ENCODE measurements at regions not wholly inside any gene's neighbourhood (a gene's known extent, or its start where the extent isn't known, plus 50 kb on each side); places are given as distances from the start of the nearest gene placed in this dataset.

GRCh38 chr2:188119112-188119838 is 172.4 kb upstream of the GULP1 start:
- H3K4me3 Mint-ChIP-seq = no peak overlapping the region

GRCh38 chr2:188122985-188123384 is 168.7 kb upstream of the GULP1 start:
- H3K27ac ChIP-seq (ENCODE audit: low read depth in 1 of 2, low read length in 2 of 2) = no peak overlapping the region
- intact Hi-C loops (cut with micrococcal nuclease) = no loop called here
- TF ChIP-seq, protein P1, sequence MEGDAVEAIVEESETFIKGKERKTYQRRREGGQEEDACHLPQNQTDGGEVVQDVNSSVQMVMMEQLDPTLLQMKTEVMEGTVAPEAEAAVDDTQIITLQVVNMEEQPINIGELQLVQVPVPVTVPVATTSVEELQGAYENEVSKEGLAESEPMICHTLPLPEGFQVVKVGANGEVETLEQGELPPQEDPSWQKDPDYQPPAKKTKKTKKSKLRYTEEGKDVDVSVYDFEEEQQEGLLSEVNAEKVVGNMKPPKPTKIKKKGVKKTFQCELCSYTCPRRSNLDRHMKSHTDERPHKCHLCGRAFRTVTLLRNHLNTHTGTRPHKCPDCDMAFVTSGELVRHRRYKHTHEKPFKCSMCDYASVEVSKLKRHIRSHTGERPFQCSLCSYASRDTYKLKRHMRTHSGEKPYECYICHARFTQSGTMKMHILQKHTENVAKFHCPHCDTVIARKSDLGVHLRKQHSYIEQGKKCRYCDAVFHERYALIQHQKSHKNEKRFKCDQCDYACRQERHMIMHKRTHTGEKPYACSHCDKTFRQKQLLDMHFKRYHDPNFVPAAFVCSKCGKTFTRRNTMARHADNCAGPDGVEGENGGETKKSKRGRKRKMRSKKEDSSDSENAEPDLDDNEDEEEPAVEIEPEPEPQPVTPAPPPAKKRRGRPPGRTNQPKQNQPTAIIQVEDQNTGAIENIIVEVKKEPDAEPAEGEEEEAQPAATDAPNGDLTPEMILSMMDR (IDR thresholded peaks at IDR 0.05) = no peak
- no peaks in the 10 kb centered on the region for H3K4me1 ChIP-seq (ENCODE audit: control insufficient read depth in 1 of 2, insufficient read depth in 2 of 2, low read length in 2 of 2)
- no peak overlapping the region for H3K4me3 ChIP-seq (replicated peaks in 1 of 3; ENCODE audit: low read depth in 2 of 3, low read length in 3 of 3)
- H4K20me1 ChIP-seq (ENCODE audit: insufficient read depth, low read length) = no peaks in the 10 kb centered on the region
- no peak overlapping the region for H3K4me2 ChIP-seq (replicated peaks; ENCODE audit: extremely low read depth, low read length, poor library complexity, severe bottlenecking)
- no peaks in the 10 kb centered on the region for H3K9me3 ChIP-seq (replicated peaks in 1 of 2; ENCODE audit: control insufficient read depth in 1 of 2, insufficient read depth in 1 of 2, low read length in 2 of 2)
- no peaks in the 10 kb centered on the region for H3K79me2 ChIP-seq (ENCODE audit: insufficient read depth, low read length)
- no peaks in the 10 kb centered on the region for H3K27me3 ChIP-seq (ENCODE audit: control insufficient read depth in 2 of 2, insufficient read depth in 2 of 2, low read length in 2 of 2)
- H3K36me3 Mint-ChIP-seq = no peaks in the 10 kb centered on the region
- no peak overlapping the region for H2AFZ ChIP-seq (ENCODE audit: insufficient read depth, low read depth, low read length, poor library complexity, severe bottlenecking)
- peaks cover 0 to 1% (median 0%) of the 10 kb centered on the region in 3 donors for H3K27me3 Mint-ChIP-seq (ENCODE audit: low read depth in 3 of 3)
- H3K36me3 ChIP-seq (replicated peaks in 1 of 2; ENCODE audit: control insufficient read depth in 1 of 2, insufficient read depth in 2 of 2, low read length in 2 of 2) = no peaks in the 10 kb centered on the region
- H3K9me3 Mint-ChIP-seq = peaks cover 1 to 13% (median 6%) of the 10 kb centered on the region in 7 donors
- DNase-seq = no peak
- no peak overlapping the region for H3K9ac ChIP-seq (ENCODE audit: insufficient read depth, low read length, poor library complexity, severe bottlenecking)
- H3K4me1 Mint-ChIP-seq = no peaks in the 10 kb centered on the region
- H3K27ac Mint-ChIP-seq = no peak overlapping the region
- no peak overlapping the region for H3K4me3 Mint-ChIP-seq

More at GRCh38 chr2:188119112-188119838, 172.4 kb upstream of the GULP1 start:
- TF ChIP-seq, protein P1 (IDR thresholded peaks at IDR 0.05) = no peak
- Histone ChIP-seq H3K27me3 (ENCODE audit: control insufficient read depth in 2 of 2, insufficient read depth in 2 of 2, low read length in 2 of 2) (no peaks in the 10 kb centered on the region), H3K36me3 (replicated peaks in 1 of 2; ENCODE audit: control insufficient read depth in 1 of 2, insufficient read depth in 2 of 2, low read length in 2 of 2) (no peaks in the 10 kb centered on the region), H2AFZ (ENCODE audit: insufficient read depth, low read depth, low read length, poor library complexity, severe bottlenecking) (no peak overlapping the region), H3K27ac (ENCODE audit: low read depth in 1 of 2, low read length in 2 of 2) (no peak overlapping the region), H3K4me3 (replicated peaks in 1 of 3; ENCODE audit: low read depth in 2 of 3, low read length in 3 of 3) (no peak overlapping the region), H4K20me1 (ENCODE audit: insufficient read depth, low read length) (no peaks in the 10 kb centered on the region), H3K4me1 (ENCODE audit: control insufficient read depth in 1 of 2, insufficient read depth in 2 of 2, low read length in 2 of 2) (no peaks in the 10 kb centered on the region), H3K9ac (ENCODE audit: insufficient read depth, low read length, poor library complexity, severe bottlenecking) (no peak overlapping the region), H3K4me2 (replicated peaks; ENCODE audit: extremely low read depth, low read length, poor library complexity, severe bottlenecking) (no peak overlapping the region), H3K9me3 (replicated peaks in 1 of 2; ENCODE audit: control insufficient read depth in 1 of 2, insufficient read depth in 1 of 2, low read length in 2 of 2) (no peaks in the 10 kb centered on the region), H3K79me2 (ENCODE audit: insufficient read depth, low read length) (no peaks in the 10 kb centered on the region)
- intact Hi-C loops (cut with micrococcal nuclease) = no loop called here
- no peak overlapping the region for H3K27ac Mint-ChIP-seq
- DNase-seq = no peak
- H3K27me3 Mint-ChIP-seq (ENCODE audit: low read depth in 3 of 3) = peaks cover 0 to 1% (median 0%) of the 10 kb centered on the region in 3 donors
- H3K9me3 Mint-ChIP-seq = peaks cover 1 to 13% (median 6%) of the 10 kb centered on the region in 7 donors
- no peaks in the 10 kb centered on the region for H3K36me3 Mint-ChIP-seq
- no CpG with 5 or more reads among the region's 5 CpGs for WGBS (ENCODE audit: insufficient coverage)
- H3K4me1 Mint-ChIP-seq = no peaks in the 10 kb centered on the region

Data from CD14-positive monocyte (primary cell).